ENCODE measurements at regions not wholly inside any gene's neighbourhood (a gene's known extent, or its start where the extent isn't known, plus 50 kb on each side); places are given as distances from the start of the nearest gene placed in this dataset.

DNA sequence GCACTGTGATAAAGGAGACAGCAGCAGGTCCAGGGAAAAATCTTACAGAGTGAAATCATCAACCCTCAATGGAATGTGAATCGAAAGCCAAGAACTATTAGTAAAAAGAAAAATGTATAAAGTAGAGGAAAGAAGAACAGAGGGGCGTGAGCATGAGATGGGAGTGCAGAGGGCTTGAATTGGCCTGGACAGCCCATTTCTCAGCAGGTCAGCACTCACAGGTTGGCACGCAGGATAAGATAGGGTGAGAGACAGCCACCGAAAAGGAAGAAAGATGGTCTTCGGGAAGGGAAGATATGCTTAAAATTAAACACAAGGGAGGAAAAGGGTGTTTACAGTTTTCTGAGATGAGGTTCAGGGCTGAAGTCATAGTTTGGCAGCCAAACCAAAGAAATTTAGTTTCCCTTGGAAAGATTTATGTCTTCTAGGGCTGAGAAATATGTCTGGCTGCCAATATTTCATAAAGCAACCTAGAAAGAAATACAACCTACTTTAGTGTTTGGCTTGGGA is 524.7 kb downstream of the SPATA31D1 start:
- TF ChIP-seq YY1 (IDR thresholded peaks at IDR 0.05; ENCODE audit: extremely low read depth, insufficient replicate concordance, low read depth, low read length): no peak
- H2AFZ ChIP-seq (ENCODE audit: low read depth, low read length, poor library complexity, severe bottlenecking): no peak overlapping the region
- H3K79me2 ChIP-seq (ENCODE audit: insufficient read depth, low read length): no peaks in the 10 kb centered on the region
- H3K9me2 ChIP-seq (ENCODE audit: insufficient read depth): no peaks in the 10 kb centered on the region
- H3K4me1 ChIP-seq (ENCODE audit: control insufficient read depth in 1 of 2, insufficient read depth in 2 of 2, low read length in 2 of 2): no peaks in the 10 kb centered on the region
- DNase-seq (ENCODE audit: low read depth, low spot score): no peak
- no peaks in the 10 kb centered on the region for H3K27me3 ChIP-seq (ENCODE audit: insufficient read depth, low read length)
- no peak for ATAC-seq
- no peaks in the 10 kb centered on the region for H3K36me3 ChIP-seq (ENCODE audit: control insufficient read depth in 1 of 2, insufficient read depth in 2 of 2, low read length in 2 of 2)
- H3K27ac ChIP-seq (ENCODE audit: low read depth, low read length): no peak overlapping the region
- peaks cover 0 to 6% of the 10 kb centered on the region in 2 experiments; a peak in 2 of 4 replicates for H3K9me3 ChIP-seq (ENCODE audit: control insufficient read depth in 1 of 2, insufficient read depth in 1 of 2, low read depth in 1 of 2, low read length in 2 of 2)
- POLR2A ChIA-PET: no interaction called here
- no peak overlapping the region for H3K9ac ChIP-seq (ENCODE audit: low read length)
- no peak overlapping the region for H3K4me2 ChIP-seq (ENCODE audit: low read length)
- CTCF ChIA-PET: no interaction called here
- no TSS peak for BruUV-seq (replicated peaks)
- intact Hi-C loops (cut with micrococcal nuclease): no loop called here
- H4K20me1 ChIP-seq (ENCODE audit: insufficient read depth): no peaks in the 10 kb centered on the region
- no peak overlapping the region for H3K4me3 ChIP-seq (replicated peaks in 1 of 2; ENCODE audit: low read depth in 1 of 2, low read length in 2 of 2)
- RAD21 ChIA-PET (ENCODE audit: low non-redundant PET in 1 of 2, low total read pairs in 2 of 2, uncharacterized antibody in 2 of 2, unreplicated experiment in 2 of 2): no interaction called here

GRCh38 chr9:82513976-82514735 is 525.6 kb downstream of the SPATA31D1 start:
- Histone ChIP-seq H3K4me1 (ENCODE audit: control insufficient read depth in 1 of 2, insufficient read depth in 2 of 2, low read length in 2 of 2) (no peaks in the 10 kb centered on the region), H3K79me2 (ENCODE audit: insufficient read depth, low read length) (no peaks in the 10 kb centered on the region), H4K20me1 (ENCODE audit: insufficient read depth) (no peaks in the 10 kb centered on the region), H3K4me3 (replicated peaks in 1 of 2; ENCODE audit: low read depth in 1 of 2, low read length in 2 of 2) (no peak overlapping the region), H3K36me3 (ENCODE audit: control insufficient read depth in 1 of 2, insufficient read depth in 2 of 2, low read length in 2 of 2) (no peaks in the 10 kb centered on the region), H3K27me3 (ENCODE audit: insufficient read depth, low read length) (no peaks in the 10 kb centered on the region), H3K4me2 (ENCODE audit: low read length) (no peak overlapping the region), H3K9me3 (ENCODE audit: control insufficient read depth in 1 of 2, insufficient read depth in 1 of 2, low read depth in 1 of 2, low read length in 2 of 2) (peaks cover 0 to 6% of the 10 kb centered on the region in 2 experiments; a peak in 2 of 4 replicates), H3K9ac (ENCODE audit: low read length) (no peak overlapping the region), H3K9me2 (ENCODE audit: insufficient read depth) (no peaks in the 10 kb centered on the region), H3K27ac (ENCODE audit: low read depth, low read length) (no peak overlapping the region), H2AFZ (ENCODE audit: low read depth, low read length, poor library complexity, severe bottlenecking) (no peak overlapping the region)
- POLR2A ChIA-PET: no interaction called here
- CTCF ChIA-PET: no interaction called here
- ATAC-seq (no peak), DNase-seq (ENCODE audit: low read depth, low spot score) (no peak)
- BruUV-seq (replicated peaks): no TSS peak
- intact Hi-C loops (cut with micrococcal nuclease): no loop called here
- no peak for TF ChIP-seq ELF1 (IDR thresholded peaks at IDR 0.05; ENCODE audit: borderline replicate concordance, low read depth)
- no peak for TF ChIP-seq ATF3 (IDR thresholded peaks at IDR 0.05)
- TF ChIP-seq, protein P1, sequence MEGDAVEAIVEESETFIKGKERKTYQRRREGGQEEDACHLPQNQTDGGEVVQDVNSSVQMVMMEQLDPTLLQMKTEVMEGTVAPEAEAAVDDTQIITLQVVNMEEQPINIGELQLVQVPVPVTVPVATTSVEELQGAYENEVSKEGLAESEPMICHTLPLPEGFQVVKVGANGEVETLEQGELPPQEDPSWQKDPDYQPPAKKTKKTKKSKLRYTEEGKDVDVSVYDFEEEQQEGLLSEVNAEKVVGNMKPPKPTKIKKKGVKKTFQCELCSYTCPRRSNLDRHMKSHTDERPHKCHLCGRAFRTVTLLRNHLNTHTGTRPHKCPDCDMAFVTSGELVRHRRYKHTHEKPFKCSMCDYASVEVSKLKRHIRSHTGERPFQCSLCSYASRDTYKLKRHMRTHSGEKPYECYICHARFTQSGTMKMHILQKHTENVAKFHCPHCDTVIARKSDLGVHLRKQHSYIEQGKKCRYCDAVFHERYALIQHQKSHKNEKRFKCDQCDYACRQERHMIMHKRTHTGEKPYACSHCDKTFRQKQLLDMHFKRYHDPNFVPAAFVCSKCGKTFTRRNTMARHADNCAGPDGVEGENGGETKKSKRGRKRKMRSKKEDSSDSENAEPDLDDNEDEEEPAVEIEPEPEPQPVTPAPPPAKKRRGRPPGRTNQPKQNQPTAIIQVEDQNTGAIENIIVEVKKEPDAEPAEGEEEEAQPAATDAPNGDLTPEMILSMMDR (IDR thresholded peaks at IDR 0.05 in 2 of 3, conservative IDR thresholded peaks at IDR 0.05 in 1 of 3; ENCODE audit: borderline replicate concordance in 1 of 3, insufficient read depth in 1 of 3, low read depth in 2 of 3, low read length in 2 of 3): no peak
- TF ChIP-seq SP1 (IDR thresholded peaks at IDR 0.05; ENCODE audit: low read depth): no peak
- TF ChIP-seq, protein P2, sequence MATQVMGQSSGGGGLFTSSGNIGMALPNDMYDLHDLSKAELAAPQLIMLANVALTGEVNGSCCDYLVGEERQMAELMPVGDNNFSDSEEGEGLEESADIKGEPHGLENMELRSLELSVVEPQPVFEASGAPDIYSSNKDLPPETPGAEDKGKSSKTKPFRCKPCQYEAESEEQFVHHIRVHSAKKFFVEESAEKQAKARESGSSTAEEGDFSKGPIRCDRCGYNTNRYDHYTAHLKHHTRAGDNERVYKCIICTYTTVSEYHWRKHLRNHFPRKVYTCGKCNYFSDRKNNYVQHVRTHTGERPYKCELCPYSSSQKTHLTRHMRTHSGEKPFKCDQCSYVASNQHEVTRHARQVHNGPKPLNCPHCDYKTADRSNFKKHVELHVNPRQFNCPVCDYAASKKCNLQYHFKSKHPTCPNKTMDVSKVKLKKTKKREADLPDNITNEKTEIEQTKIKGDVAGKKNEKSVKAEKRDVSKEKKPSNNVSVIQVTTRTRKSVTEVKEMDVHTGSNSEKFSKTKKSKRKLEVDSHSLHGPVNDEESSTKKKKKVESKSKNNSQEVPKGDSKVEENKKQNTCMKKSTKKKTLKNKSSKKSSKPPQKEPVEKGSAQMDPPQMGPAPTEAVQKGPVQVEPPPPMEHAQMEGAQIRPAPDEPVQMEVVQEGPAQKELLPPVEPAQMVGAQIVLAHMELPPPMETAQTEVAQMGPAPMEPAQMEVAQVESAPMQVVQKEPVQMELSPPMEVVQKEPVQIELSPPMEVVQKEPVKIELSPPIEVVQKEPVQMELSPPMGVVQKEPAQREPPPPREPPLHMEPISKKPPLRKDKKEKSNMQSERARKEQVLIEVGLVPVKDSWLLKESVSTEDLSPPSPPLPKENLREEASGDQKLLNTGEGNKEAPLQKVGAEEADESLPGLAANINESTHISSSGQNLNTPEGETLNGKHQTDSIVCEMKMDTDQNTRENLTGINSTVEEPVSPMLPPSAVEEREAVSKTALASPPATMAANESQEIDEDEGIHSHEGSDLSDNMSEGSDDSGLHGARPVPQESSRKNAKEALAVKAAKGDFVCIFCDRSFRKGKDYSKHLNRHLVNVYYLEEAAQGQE (IDR thresholded peaks at IDR 0.05; ENCODE audit: low read depth): no peak
- TF ChIP-seq, protein P3, sequence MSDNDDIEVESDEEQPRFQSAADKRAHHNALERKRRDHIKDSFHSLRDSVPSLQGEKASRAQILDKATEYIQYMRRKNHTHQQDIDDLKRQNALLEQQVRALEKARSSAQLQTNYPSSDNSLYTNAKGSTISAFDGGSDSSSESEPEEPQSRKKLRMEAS (IDR thresholded peaks at IDR 0.05): no peak
- RAD21 ChIA-PET (ENCODE audit: low non-redundant PET in 1 of 2, low total read pairs in 2 of 2, uncharacterized antibody in 2 of 2, unreplicated experiment in 2 of 2): no interaction called here
